ENCODE measurements at regions not wholly inside any gene's neighbourhood (a gene's known extent, or its start where the extent isn't known, plus 50 kb on each side); places are given as distances from the start of the nearest gene placed in this dataset.

- no peak for DNase-seq
Measured at GRCh38 chr22:48319321-48320047, 1508.2 kb downstream of the BRD1 start.

GRCh38 chr22:48318575-48319320 lies 1508.9 kb downstream of the BRD1 start:
- DNase-seq: no peak

GRCh38 chr22:48318173-48318572 lies 1509.5 kb downstream of the BRD1 start:
- DNase-seq: no peak

- DNase-seq: no peak
Measured at GRCh38 chr22:48316257-48317250, 1511.1 kb downstream of the BRD1 start.

GRCh38 chr22:48315439-48316256 lies 1512.0 kb downstream of the BRD1 start:
- no peak for DNase-seq

- peak; percentile 9 for DNase-seq
Measured at GRCh38 chr22:48314073-48314472, 1513.6 kb downstream of the BRD1 start.

GRCh38 chr22:48313175-48313830 lies 1514.4 kb downstream of the BRD1 start:
- DNase-seq: no peak

GRCh38 chr22:48310740-48311139 lies 1516.9 kb downstream of the BRD1 start:
- DNase-seq: no peak

GRCh38 chr22:48310289-48310688 lies 1517.4 kb downstream of the BRD1 start:
- no peak for DNase-seq

- no peak for DNase-seq
Measured at GRCh38 chr22:48309836-48310235, 1517.8 kb downstream of the BRD1 start.

GRCh38 chr22:48309115-48309705 lies 1518.5 kb downstream of the BRD1 start:
- no peak for DNase-seq

GRCh38 chr22:48307931-48308330 lies 1519.7 kb downstream of the BRD1 start:
- DNase-seq: no peak

- DNase-seq: no peak
Measured at GRCh38 chr22:48306785-48307510, 1520.7 kb downstream of the BRD1 start.

- DNase-seq: no peak
Measured at GRCh38 chr22:48306284-48306683, 1521.4 kb downstream of the BRD1 start.

GRCh38 chr22:48305726-48306235 lies 1521.9 kb downstream of the BRD1 start:
- DNase-seq: no peak

GRCh38 chr22:48303369-48303725 lies 1524.3 kb downstream of the BRD1 start:
- DNase-seq: no peak

GRCh38 chr22:48302657-48303368 lies 1524.9 kb downstream of the BRD1 start:
- no peak for DNase-seq

GRCh38 chr22:48301908-48302307 lies 1525.8 kb downstream of the BRD1 start:
- no peak for DNase-seq

- DNase-seq: no peak
Measured at GRCh38 chr22:48301421-48301820, 1526.3 kb downstream of the BRD1 start.
